PC-3 (cell line): ENCODE measurements at regions not wholly inside any gene's neighbourhood (a gene's known extent, or its start where the extent isn't known, plus 50 kb on each side); places are given as distances from the start of the nearest gene placed in this dataset.

Experiments used
- ATAC-seq: fragments of 200-7000 bp; cut with Tn5 transposase; 2 replicates; pipeline ENCODE4 v1.9.1; 2020; ENCODE audit warnings: mild to moderate bottlenecking, moderate library complexity
- BruUV-seq: library from RNA; stranded (reverse); fragments of 400-500 nt; replicated peaks from 2 replicates; lab custom pipeline; 2021; lab: Mats Ljungman, UMichigan
- CTCF ChIA-PET: fragments of 300-600 bp; sonication (Branson Sonifier 250); formaldehyde crosslinking; loops from one replicate; lab custom pipeline; 2022; ENCODE audit warnings: antibody characterized with exemption; lab: Charles Lee
- POLR2A ChIA-PET: fragments of 300-600 bp; sonication (Branson Sonifier 250); formaldehyde crosslinking; loops from one replicate; lab custom pipeline; 2022; ENCODE audit warnings: antibody characterized with exemption; ENCODE audit not compliant: unreplicated experiment; lab: Charles Lee
- DNase-seq: peaks from one replicate; pipeline ENCODE4 v3.0.0-alpha.2; 2015
- H2AFZ ChIP-seq: fragments of 300-600 bp; sonication (generic); 2 replicates; pipeline ENCODE4 v1.6.0; 2016; ENCODE audit warnings: antibody characterized with exemption, low read length
- H3F3A ChIP-seq: fragments of 300-600 bp; sonication (generic); one replicate; pipeline ENCODE4 v1.6.0; 2017; ENCODE audit warnings: antibody characterized with exemption, low read length, control low read depth, mild to moderate bottlenecking; ENCODE audit not compliant: unreplicated experiment
- H3K27ac ChIP-seq: fragments of 300-600 bp; sonication (generic); 2 replicates; pipeline ENCODE4 v1.5.1; 2016; ENCODE audit warnings: mild to moderate bottlenecking, low read length
- H3K27me3 ChIP-seq: fragments of 300-600 bp; sonication (generic); 2 replicates; pipeline ENCODE4 v1.6.1; 2016; ENCODE audit warnings: low read length, mixed read lengths
- H3K36me3 ChIP-seq: fragments of 300-600 bp; sonication (generic); 2 replicates; pipeline ENCODE4 v1.6.1; 2016; ENCODE audit warnings: low read depth, mixed run types, low read length, mixed read lengths
- H3K4me1 ChIP-seq: fragments of 300-600 bp; sonication (generic); 2 replicates; pipeline ENCODE4 v1.5.1; 2016; ENCODE audit warnings: low read length; ENCODE audit not compliant: insufficient read depth
- H3K4me2 ChIP-seq: fragments of 300-600 bp; sonication (generic); 2 replicates; pipeline ENCODE4 v1.6.0; 2016; ENCODE audit warnings: low read length
- H3K4me3 ChIP-seq: fragments of 300-600 bp; sonication (generic); 2 replicates; pipeline ENCODE4 v1.5.1; 2016; ENCODE audit warnings: mild to moderate bottlenecking, low read length, mixed read lengths
- H3K79me2 ChIP-seq: fragments of 300-600 bp; sonication (generic); 2 replicates; pipeline ENCODE4 v1.6.1; 2017; ENCODE audit warnings: low read length, mixed read lengths
- H3K9ac ChIP-seq: fragments of 300-600 bp; sonication (generic); 2 replicates; pipeline ENCODE4 v1.6.0; 2016; ENCODE audit warnings: mild to moderate bottlenecking, low read length
- H3K9me2 ChIP-seq: fragments of 300-600 bp; sonication (generic); replicated peaks from 2 replicates; pipeline ENCODE4 v1.6.1; 2016; ENCODE audit warnings: mixed run types, low read length, mixed read lengths
- H3K9me3 ChIP-seq: fragments of 300-600 bp; sonication (generic); 2 replicates; pipeline ENCODE4 v1.6.1; 2016; ENCODE audit warnings: low read length, mixed read lengths
- H4K20me1 ChIP-seq: fragments of 300-600 bp; sonication (generic); 2 replicates; pipeline ENCODE4 v1.6.1; 2016; ENCODE audit warnings: low read length, mixed read lengths
- EZH2 ChIP-seq: fragments of 300-600 bp; sonication (generic); IDR thresholded peaks from one replicate; pipeline ENCODE4 v1.6.1; 2017; ENCODE audit warnings: antibody characterized with exemption, mild to moderate bottlenecking, low read length; ENCODE audit not compliant: unreplicated experiment
- EZH2phosphoT487 ChIP-seq: fragments of 300-600 bp; sonication (generic); IDR thresholded peaks from 2 replicates; pipeline ENCODE4 v1.6.1; 2018; ENCODE audit warnings: mild to moderate bottlenecking, antibody characterized with exemption, low read length, borderline replicate concordance
- intact Hi-C: fragments of 100-400 bp; cut with micrococcal nuclease; formaldehyde crosslinking; loops from 2 replicates; pipeline ENCODE4 v1.9.0; 2023
- TF ChIP-seq, protein P1 (sequence below): fragments of 300-600 bp; sonication (generic); conservative IDR thresholded peaks from 2 replicates; pipeline ENCODE4 v1.5.1; 2017; ENCODE audit warnings: antibody characterized with exemption, low read depth, mild to moderate bottlenecking, low read length

DNA sequence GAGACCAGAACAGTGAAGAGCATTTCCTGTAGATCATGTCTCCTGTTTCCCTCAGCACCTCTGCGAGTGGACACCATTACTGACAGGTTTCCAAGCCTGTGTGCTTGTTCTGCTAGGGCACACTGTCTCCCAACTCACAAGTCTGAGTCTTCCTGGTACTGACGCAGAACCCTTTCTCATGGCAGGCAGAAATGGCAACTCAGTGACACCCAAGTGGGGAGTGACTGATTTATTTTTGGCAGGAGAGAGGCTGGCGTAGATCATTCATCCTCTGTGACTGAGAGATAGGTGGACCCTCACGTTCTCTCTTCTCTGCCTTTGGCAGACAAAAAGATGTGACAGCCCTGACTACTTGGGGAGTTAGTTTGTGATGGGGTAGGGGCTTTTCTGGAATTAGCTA, 183.4 kb downstream of the RFC3 start:
- ATAC-seq, result no peak
- no peak overlapping the region for H3K9ac ChIP-seq
- no peaks in the 10 kb centered on the region for H3K9me3 ChIP-seq
- no peaks in the 10 kb centered on the region for H4K20me1 ChIP-seq
- intact Hi-C loops, result loop anchor here (2.0 kb wide), 2 partner anchors 25 to 75 kb away; no protein-coding TSS in a partner anchor
- no peaks in the 10 kb centered on the region for H3K27me3 ChIP-seq
- H3K36me3 ChIP-seq, result no peaks in the 10 kb centered on the region
- DNase-seq, result no peak
- no peak overlapping the region for H3K4me2 ChIP-seq
- CTCF ChIA-PET, result no interaction called here
- H2AFZ ChIP-seq, result no peak overlapping the region
- peaks cover 56% of the 10 kb centered on the region for H3K4me1 ChIP-seq
- BruUV-seq, result no TSS peak
- POLR2A ChIA-PET, result no interaction called here
- H3K9me2 ChIP-seq, result no peaks in the 10 kb centered on the region
- TF ChIP-seq, protein P1, sequence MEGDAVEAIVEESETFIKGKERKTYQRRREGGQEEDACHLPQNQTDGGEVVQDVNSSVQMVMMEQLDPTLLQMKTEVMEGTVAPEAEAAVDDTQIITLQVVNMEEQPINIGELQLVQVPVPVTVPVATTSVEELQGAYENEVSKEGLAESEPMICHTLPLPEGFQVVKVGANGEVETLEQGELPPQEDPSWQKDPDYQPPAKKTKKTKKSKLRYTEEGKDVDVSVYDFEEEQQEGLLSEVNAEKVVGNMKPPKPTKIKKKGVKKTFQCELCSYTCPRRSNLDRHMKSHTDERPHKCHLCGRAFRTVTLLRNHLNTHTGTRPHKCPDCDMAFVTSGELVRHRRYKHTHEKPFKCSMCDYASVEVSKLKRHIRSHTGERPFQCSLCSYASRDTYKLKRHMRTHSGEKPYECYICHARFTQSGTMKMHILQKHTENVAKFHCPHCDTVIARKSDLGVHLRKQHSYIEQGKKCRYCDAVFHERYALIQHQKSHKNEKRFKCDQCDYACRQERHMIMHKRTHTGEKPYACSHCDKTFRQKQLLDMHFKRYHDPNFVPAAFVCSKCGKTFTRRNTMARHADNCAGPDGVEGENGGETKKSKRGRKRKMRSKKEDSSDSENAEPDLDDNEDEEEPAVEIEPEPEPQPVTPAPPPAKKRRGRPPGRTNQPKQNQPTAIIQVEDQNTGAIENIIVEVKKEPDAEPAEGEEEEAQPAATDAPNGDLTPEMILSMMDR, result no peak
- TF ChIP-seq EZH2phosphoT487 (no peak), EZH2 (no peak)
- H3K79me2 ChIP-seq, result no peaks in the 10 kb centered on the region
- no peak overlapping the region for H3K27ac ChIP-seq
- no peak overlapping the region for H3K4me3 ChIP-seq
- peaks cover 6% of the 10 kb centered on the region for H3F3A ChIP-seq

DNA sequence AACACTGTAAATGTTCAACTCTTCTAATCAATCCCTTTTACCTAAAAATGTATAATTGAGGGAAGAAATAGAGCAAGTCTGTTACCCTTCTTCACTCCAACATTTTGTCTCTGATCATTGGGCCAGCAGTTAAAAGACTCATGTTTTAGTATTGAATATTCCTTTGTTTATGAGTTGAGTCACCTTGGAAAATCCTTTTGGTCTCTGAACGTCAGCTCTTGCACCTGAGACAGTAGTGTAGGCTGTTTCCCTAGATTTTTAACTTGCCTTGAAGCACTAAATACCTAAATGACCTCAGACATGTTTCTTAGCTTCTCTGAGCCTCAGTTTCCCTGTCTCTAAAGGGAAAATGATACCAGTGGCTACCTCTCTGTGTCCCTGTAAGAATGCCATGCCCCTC, 184.2 kb downstream of the RFC3 start:
- CTCF ChIA-PET, result no interaction called here
- no peak overlapping the region for H3K27ac ChIP-seq

DNA sequence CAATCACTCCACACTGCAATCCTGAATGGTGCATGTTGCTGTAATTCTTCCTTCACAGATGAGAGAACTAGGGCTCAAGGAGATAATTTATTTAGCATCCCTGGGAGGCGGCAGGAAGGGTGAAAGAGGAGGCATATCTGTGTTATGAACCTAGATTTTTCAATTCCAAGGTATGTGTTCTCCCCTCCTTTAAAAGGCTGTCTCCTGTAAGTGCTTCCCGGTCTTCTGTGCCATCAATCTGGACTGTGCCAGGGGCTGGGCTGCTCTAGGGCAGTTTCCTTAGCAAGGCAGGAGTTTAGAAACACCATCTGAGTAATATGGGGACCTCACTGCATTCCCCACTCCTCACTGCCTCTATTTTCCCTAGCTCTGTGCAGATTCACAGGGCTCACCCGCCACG, 185.0 kb downstream of the RFC3 start:
- ChIA-PET CTCF (no interaction called here), POLR2A (no interaction called here)
- no peak overlapping the region for H3K9ac ChIP-seq
- DNase-seq, result no peak
- no peaks in the 10 kb centered on the region for H4K20me1 ChIP-seq
- no TSS peak for BruUV-seq
- no peaks in the 10 kb centered on the region for H3K9me2 ChIP-seq
- no peaks in the 10 kb centered on the region for H3K9me3 ChIP-seq
- no peak overlapping the region for H3K4me3 ChIP-seq
- TF ChIP-seq, protein P1, result no peak
- TF ChIP-seq EZH2 (no peak), EZH2phosphoT487 (no peak)
- H3K4me1 ChIP-seq, result peaks cover 50% of the 10 kb centered on the region
- H3K27me3 ChIP-seq, result no peaks in the 10 kb centered on the region
- intact Hi-C loops, result no loop called here
- no peaks in the 10 kb centered on the region for H3K79me2 ChIP-seq
- H3K36me3 ChIP-seq, result no peaks in the 10 kb centered on the region
- H2AFZ ChIP-seq, result no peak overlapping the region
- no peak overlapping the region for H3K4me2 ChIP-seq
- peaks cover 6% of the 10 kb centered on the region for H3F3A ChIP-seq
- H3K27ac ChIP-seq, result no peak overlapping the region
- ATAC-seq, result no peak

More for the DNA sequence above, 184.2 kb downstream of the RFC3 start:
- peaks cover 58% of the 10 kb centered on the region for H3K4me1 ChIP-seq
- no peak overlapping the region for H3K9ac ChIP-seq
- H3K4me2 ChIP-seq, result no peak overlapping the region
- no TSS peak for BruUV-seq
- POLR2A ChIA-PET, result no interaction called here
- no peak for ATAC-seq
- no peaks in the 10 kb centered on the region for H3K9me3 ChIP-seq
- no peak overlapping the region for H3K4me3 ChIP-seq
- H3K36me3 ChIP-seq, result no peaks in the 10 kb centered on the region
- H3F3A ChIP-seq, result peaks cover 6% of the 10 kb centered on the region
- intact Hi-C loops, result no loop called here
- H4K20me1 ChIP-seq, result no peaks in the 10 kb centered on the region
- no peaks in the 10 kb centered on the region for H3K79me2 ChIP-seq
- TF ChIP-seq, protein P1, result no peak
- no peak for TF ChIP-seq EZH2
- no peak for TF ChIP-seq EZH2phosphoT487
- no peaks in the 10 kb centered on the region for H3K9me2 ChIP-seq
- no peak overlapping the region for H2AFZ ChIP-seq
- no peak for DNase-seq
- no peaks in the 10 kb centered on the region for H3K27me3 ChIP-seq
